HL-60 (cell line): ENCODE measurements at regions not wholly inside any gene's neighbourhood (a gene's known extent, or its start where the extent isn't known, plus 50 kb on each side); places are given as distances from the start of the nearest gene placed in this dataset.

ENCODE experiments used
- DNase-seq, 2 experiments: peaks; one replicate each; pipeline ENCODE4 v3.0.0-alpha.2; 2010 to 2020; ENCODE audit warnings: low read depth in 1 of 2, low spot score in 1 of 2
- H3K27ac ChIP-seq: fragments of 250-450 bp; sonication (Bioruptor Pico); replicated peaks from 2 replicates; pipeline ENCODE4 v1.5.1; 2020; ENCODE audit warnings: mild to moderate bottlenecking, moderate library complexity
- H3K27me3 ChIP-seq: fragments of 250-450 bp; sonication (Bioruptor Pico); 2 replicates; pipeline ENCODE4 v1.5.1; 2021; ENCODE audit warnings: mild to moderate bottlenecking, moderate library complexity; ENCODE audit not compliant: insufficient read depth, poor library complexity, severe bottlenecking
- H3K4me3 ChIP-seq: replicated peaks from 2 replicates; pipeline ENCODE4 v1.5.1; 2011; ENCODE audit warnings: mild to moderate bottlenecking, control low read depth, low read length; ENCODE audit not compliant: insufficient read depth
- GABPA ChIP-seq: IDR thresholded peaks from 2 replicates; pipeline ENCODE4 v1.6.1; 2012; ENCODE audit warnings: low read depth
- POLR2AphosphoS5 ChIP-seq: IDR thresholded peaks from 2 replicates; pipeline ENCODE4 v1.6.1; 2012; ENCODE audit warnings: low read depth
- REST ChIP-seq: IDR thresholded peaks from 2 replicates; pipeline ENCODE4 v1.6.1; 2012; ENCODE audit warnings: low read depth; ENCODE audit not compliant: insufficient replicate concordance
- SPI1 ChIP-seq: IDR thresholded peaks from 2 replicates; pipeline ENCODE4 v1.6.1; 2012; ENCODE audit warnings: low read depth, mild to moderate bottlenecking, borderline replicate concordance
- TF ChIP-seq, protein P1 (sequence below): IDR thresholded peaks from one replicate; pipeline ENCODE4 v1.5.1; 2011; ENCODE audit warnings: low read length, control low read depth, inconsistent platforms; ENCODE audit not compliant: insufficient read depth

GRCh38 chr4:122052677-122053076, 99.5 kb upstream of the BLTP1 start:
- Histone ChIP-seq H3K4me3 (no peak overlapping the region), H3K27me3 (no peaks in the 10 kb centered on the region), H3K27ac (no peak overlapping the region)
- no peak for DNase-seq
- no peak for TF ChIP-seq REST
- no peak for TF ChIP-seq GABPA

DNA sequence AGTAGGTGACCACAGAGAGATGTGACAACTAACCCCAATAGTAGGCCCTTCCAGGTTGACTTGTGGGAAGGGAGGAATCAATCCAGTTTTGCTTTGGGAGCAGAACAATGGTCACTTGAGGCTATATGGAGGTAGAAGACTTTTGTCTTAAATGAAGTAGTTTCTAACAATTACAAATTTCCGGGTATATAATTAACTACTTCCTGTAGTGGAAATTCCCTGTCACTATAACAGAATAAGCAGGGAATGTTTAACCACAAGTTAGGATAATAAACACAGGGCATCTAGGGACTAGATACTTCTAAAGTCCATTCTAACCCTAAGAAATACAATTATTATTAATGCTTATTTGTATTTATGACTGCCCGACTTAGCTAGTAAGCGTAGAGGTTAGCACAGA, 99.0 kb upstream of the TRPC3 start:
- no peak for DNase-seq
- no peak overlapping the region for H3K27ac ChIP-seq
- TF ChIP-seq POLR2AphosphoS5: no peak
- TF ChIP-seq SPI1: no peak
- TF ChIP-seq GABPA: no peak
- TF ChIP-seq, protein P1, sequence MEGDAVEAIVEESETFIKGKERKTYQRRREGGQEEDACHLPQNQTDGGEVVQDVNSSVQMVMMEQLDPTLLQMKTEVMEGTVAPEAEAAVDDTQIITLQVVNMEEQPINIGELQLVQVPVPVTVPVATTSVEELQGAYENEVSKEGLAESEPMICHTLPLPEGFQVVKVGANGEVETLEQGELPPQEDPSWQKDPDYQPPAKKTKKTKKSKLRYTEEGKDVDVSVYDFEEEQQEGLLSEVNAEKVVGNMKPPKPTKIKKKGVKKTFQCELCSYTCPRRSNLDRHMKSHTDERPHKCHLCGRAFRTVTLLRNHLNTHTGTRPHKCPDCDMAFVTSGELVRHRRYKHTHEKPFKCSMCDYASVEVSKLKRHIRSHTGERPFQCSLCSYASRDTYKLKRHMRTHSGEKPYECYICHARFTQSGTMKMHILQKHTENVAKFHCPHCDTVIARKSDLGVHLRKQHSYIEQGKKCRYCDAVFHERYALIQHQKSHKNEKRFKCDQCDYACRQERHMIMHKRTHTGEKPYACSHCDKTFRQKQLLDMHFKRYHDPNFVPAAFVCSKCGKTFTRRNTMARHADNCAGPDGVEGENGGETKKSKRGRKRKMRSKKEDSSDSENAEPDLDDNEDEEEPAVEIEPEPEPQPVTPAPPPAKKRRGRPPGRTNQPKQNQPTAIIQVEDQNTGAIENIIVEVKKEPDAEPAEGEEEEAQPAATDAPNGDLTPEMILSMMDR: no peak
- no peak for TF ChIP-seq REST
- H3K4me3 ChIP-seq: no peak overlapping the region
- no peaks in the 10 kb centered on the region for H3K27me3 ChIP-seq

DNA sequence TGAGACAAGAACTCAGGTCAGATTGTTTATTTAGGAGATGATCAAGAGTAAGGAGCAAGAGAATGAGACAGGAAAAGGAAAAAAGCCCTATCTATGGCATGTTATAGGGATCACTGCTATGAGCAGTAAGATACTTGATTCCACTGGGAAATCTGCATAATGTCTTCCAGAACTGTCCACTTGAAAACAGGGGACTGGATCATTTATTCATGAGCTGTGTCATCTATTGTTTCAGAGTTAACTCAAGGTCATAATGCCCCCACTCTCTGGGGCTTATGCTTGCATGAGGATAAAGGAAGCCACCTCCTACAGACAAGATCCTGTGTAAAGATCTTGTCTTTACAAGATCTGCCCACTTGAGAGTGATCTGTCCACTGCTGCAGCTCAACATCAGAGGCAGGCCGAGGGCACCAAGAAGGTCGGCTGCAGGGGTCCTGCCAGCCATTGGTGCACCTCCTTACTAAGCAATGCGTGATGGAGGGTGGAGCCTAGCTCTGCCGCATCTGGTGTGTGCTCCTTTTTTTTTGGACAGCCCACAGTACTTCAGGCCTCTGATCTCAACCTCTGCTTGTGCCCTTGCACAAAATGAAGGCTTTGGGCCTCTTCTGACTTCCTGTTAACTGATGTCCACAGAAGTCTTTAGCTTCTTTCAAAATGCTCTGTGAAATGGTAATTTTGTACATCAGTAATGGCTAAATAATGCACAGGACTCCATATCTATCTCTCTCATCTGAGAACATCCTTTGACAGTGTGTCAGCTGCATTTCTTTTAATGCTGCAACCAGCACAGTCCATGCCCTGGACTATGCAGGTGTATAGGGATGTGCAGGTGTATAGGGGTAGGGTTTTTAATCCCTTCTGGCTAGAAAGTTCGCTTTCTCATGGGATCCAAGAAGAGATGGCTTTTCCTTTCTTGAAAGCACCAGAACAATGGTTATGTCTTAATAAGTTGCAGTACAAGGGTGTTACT, 95.9 kb upstream of the TRPC3 start:
- no peak overlapping the region for H3K27ac ChIP-seq
- TF ChIP-seq GABPA: no peak
- no peak for TF ChIP-seq POLR2AphosphoS5
- TF ChIP-seq, protein P1: no peak
- no peak for TF ChIP-seq REST
- TF ChIP-seq SPI1: no peak
- H3K27me3 ChIP-seq: no peaks in the 10 kb centered on the region
- H3K4me3 ChIP-seq: no peak overlapping the region
- no peak for DNase-seq
